SU-DHL-6 (cell line): ENCODE measurements at regions not wholly inside any gene's neighbourhood (a gene's known extent, or its start where the extent isn't known, plus 50 kb on each side); places are given as distances from the start of the nearest gene placed in this dataset.
"Not testable (repeated sequence)": the region's sequence is repeated elsewhere in the genome, so short reads cannot be mapped to it uniquely, and the experiment has no call there.

ENCODE experiments used
- CTCF ChIP-seq: fragments of 200-600 bp; sonication (generic); IDR thresholded peaks from one replicate; pipeline ENCODE4 v1.5.1; 2017; ENCODE audit warnings: antibody characterized with exemption, mild to moderate bottlenecking, low read length, moderate library complexity; ENCODE audit not compliant: insufficient read depth, poor library complexity, severe bottlenecking
- EZH2phosphoT487 ChIP-seq: fragments of 200-600 bp; sonication (generic), shearing (Covaris generic); conservative IDR thresholded peaks from 2 replicates; pipeline ENCODE4 v1.6.1; 2018; ENCODE audit warnings: mild to moderate bottlenecking, antibody characterized with exemption, low read length, moderate library complexity, mixed read lengths

- TF ChIP-seq CTCF, EZH2phosphoT487: not testable (repeated sequence)
These were observed 461.7 kb downstream of the RPIA start for GRCh38 chr2:89153210-89153609.
